ENCODE measurements at regions not wholly inside any gene's neighbourhood (a gene's known extent, or its start where the extent isn't known, plus 50 kb on each side); places are given as distances from the start of the nearest gene placed in this dataset.

DNA sequence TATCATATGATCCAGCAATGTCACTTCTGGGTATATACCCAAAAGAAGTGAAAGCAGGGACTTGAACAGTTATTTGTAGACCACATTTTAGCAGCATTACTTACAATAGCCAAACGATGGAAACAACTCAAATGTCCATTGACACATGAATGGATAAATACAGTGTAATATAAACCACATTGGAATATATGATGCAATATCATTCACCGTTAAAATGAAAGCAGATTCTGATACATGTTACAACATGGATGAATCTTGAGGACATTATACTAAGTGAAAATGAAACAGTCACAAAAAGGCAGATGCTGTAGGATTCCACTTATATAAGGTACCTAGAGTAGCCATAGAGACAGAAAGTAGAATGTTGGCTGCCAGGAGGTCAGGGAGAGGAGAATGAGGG lies 130.5 kb upstream of the SMAD1 start:
- TF ChIP-seq, protein P1, sequence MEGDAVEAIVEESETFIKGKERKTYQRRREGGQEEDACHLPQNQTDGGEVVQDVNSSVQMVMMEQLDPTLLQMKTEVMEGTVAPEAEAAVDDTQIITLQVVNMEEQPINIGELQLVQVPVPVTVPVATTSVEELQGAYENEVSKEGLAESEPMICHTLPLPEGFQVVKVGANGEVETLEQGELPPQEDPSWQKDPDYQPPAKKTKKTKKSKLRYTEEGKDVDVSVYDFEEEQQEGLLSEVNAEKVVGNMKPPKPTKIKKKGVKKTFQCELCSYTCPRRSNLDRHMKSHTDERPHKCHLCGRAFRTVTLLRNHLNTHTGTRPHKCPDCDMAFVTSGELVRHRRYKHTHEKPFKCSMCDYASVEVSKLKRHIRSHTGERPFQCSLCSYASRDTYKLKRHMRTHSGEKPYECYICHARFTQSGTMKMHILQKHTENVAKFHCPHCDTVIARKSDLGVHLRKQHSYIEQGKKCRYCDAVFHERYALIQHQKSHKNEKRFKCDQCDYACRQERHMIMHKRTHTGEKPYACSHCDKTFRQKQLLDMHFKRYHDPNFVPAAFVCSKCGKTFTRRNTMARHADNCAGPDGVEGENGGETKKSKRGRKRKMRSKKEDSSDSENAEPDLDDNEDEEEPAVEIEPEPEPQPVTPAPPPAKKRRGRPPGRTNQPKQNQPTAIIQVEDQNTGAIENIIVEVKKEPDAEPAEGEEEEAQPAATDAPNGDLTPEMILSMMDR (IDR thresholded peaks at IDR 0.05; ENCODE audit: insufficient read depth, low read depth, low read length, missing control alignments), result no peak
- DNase-seq (ENCODE audit: low read depth), result no peak
- no peak overlapping the region for H3K4me3 ChIP-seq (ENCODE audit: low read depth, low read length)

DNA sequence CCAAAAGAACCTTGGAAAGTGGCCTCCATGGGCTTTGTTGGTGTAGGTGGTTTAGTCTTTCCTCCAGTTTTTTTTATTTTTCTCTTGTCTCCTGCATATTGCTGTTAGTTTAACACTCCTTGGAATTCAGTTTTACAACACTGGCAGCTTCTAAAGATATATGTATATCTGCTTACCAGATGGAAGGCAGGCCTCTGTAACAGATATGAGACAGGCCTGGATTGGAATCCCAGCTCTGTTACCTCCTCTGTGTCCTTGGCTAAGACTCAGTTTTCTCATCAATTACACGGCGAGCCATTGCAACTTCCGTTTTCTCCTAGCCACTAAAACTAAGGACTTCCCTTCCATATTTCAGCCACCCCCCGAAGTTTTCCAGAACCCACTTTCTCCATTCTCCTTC lies 133.4 kb upstream of the SMAD1 start:
- TF ChIP-seq, protein P1 (IDR thresholded peaks at IDR 0.05; ENCODE audit: insufficient read depth, low read depth, low read length, missing control alignments), result no peak
- no peak for DNase-seq (ENCODE audit: low read depth)
- H3K4me3 ChIP-seq (ENCODE audit: low read depth, low read length), result no peak overlapping the region

DNA sequence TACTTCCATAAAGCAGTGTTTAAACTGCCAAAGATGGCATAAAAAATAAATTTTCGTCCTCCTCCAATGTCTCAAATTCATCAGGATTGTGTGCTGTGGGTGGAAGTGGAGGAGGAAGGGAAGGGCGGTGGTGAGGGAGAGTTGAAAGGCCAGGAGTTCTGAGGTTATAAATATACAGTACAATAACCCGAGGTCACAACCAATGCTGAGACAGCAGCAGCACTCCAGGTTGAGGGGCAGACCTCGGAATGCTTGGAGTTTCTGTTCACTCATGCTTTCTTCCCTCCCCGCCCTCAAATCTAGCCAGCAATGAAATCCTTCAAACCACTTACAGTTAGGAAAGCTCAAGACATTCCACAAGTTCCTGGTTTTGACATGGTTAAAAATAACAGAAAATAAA lies 134.0 kb upstream of the SMAD1 start:
- TF ChIP-seq, protein P1 (IDR thresholded peaks at IDR 0.05; ENCODE audit: insufficient read depth, low read depth, low read length, missing control alignments), result no peak
- no peak overlapping the region for H3K4me3 ChIP-seq (ENCODE audit: low read depth, low read length)
- no peak for DNase-seq (ENCODE audit: low read depth)

DNA sequence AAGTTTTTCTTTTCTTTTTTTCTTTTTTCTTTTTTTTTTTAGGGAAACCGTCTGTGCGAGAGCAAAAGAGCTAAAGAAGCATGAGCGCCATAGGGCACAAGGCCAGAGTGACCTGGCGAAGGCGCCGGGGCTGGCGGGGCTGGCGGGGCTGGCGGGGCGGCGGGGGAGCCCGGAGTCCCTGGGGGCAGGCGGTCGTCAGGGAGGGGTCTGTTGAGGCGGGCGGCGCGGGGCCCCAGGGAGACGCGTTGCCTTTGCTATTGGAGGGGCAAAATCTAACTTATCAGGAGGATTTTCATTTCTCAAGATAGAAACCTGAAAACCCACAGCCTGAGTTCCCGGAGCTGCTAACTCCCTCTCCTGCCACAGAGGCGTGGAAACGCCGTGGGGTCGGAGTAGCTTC lies 135.6 kb upstream of the SMAD1 start:
- no peak for DNase-seq (ENCODE audit: low read depth)
- TF ChIP-seq, protein P1 (IDR thresholded peaks at IDR 0.05; ENCODE audit: insufficient read depth, low read depth, low read length, missing control alignments), result no peak

DNA sequence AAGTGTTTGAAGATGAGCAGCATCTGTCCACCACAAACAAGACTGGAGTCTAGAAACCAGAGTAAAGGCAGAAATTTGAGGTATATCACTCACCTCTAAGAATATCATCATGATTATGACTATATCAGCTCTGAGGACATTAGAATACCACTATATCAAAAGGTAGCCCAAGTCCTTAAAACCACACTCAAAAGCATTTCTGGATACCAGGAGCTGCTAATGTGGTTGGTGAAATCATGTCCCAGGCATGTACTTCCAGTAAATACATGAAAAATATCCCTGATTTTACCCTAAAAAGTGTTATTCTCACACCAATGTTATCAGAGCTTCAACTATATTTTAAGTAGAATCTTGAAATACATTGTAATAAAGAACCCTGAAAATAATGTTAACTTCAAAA lies 136.3 kb upstream of the SMAD1 start:
- TF ChIP-seq, protein P1 (IDR thresholded peaks at IDR 0.05; ENCODE audit: insufficient read depth, low read depth, low read length, missing control alignments), result no peak
- no peak overlapping the region for H3K4me3 ChIP-seq (ENCODE audit: low read depth, low read length)
- no peak for DNase-seq (ENCODE audit: low read depth)

More for the DNA sequence above, 135.6 kb upstream of the SMAD1 start:
- H3K4me3 ChIP-seq (ENCODE audit: low read depth, low read length), result no peak overlapping the region

DNA sequence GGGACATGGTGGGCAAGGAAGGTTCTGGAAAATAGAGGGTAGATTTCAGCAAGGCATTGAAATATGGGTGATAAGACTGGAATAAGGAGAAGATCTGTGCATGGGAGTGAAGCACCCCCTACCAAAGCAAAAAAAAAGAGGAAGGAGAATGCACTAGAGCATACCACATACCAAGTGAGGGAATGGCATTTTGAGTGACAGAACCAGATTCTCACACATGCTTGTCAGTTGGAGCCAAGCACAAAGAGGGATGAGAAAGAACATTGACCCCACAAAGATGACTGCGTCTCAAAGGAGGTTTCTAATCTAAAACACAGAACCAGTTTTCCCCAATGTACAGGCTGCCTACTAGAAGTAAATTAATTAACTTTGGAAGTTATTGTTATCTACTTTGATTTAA lies 140.3 kb upstream of the SMAD1 start:
- TF ChIP-seq, protein P1 (IDR thresholded peaks at IDR 0.05; ENCODE audit: insufficient read depth, low read depth, low read length, missing control alignments), result no peak
- DNase-seq (ENCODE audit: low read depth), result no peak
- no peak overlapping the region for H3K4me3 ChIP-seq (ENCODE audit: low read depth, low read length)

DNA sequence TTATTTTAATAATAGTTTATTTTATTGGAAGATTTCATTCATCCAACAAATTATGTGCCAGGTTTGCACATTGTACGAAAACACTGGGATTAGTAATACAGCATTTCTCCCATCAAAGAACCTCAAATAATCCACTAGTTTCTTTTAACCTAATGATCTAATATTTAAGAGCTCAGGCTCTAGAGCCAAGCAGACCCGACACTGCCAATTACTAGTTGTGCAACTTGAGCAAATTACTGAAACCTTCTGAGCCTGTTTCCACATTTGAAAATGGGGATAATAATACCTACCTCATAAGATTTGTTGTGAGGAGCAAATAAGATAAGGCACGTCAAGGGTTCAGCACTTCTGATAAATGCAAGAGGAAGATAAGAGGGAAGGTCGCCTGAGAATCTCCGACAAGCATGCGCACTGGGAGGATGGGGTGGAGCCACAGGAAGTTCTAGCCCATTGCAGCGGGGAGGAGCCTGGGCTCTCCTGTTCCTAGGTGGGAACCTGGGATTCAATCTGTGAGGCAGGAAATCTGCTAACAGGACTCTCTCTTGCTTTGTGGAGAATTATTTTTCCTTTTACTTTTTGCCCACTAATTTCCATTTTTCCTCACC lies 141.5 kb upstream of the SMAD1 start:
- DNase-seq (ENCODE audit: low read depth), result no peak
- TF ChIP-seq, protein P1 (IDR thresholded peaks at IDR 0.05; ENCODE audit: insufficient read depth, low read depth, low read length, missing control alignments), result no peak
- H3K4me3 ChIP-seq (ENCODE audit: low read depth, low read length), result no peak overlapping the region

Data from GM12865 (cell line).